ENCODE measurements at regions not wholly inside any gene's neighbourhood (a gene's known extent, or its start where the extent isn't known, plus 50 kb on each side); places are given as distances from the start of the nearest gene placed in this dataset.
"Not testable (repeated sequence)": the region's sequence is repeated elsewhere in the genome, so short reads cannot be mapped to it uniquely, and the experiment has no call there.

DNA sequence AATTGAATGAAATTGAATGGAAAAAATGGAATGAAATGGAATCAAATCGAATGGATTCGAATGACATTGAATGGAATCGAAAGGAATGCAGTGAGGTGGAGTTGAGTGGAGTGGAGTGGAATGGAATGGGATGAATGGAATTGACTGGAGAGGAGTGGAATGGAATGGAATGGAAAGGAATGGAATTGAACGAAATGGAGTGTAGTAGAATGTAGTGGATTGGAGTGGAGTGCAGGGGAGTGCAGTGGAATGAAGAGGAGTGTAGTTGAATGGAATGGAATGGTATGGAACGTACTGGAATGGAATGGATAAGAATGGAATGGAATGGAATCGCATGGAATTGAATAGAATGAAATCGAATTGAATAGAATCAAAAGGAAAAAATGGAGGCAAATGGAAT lies 1047.3 kb downstream of the CDY1 start:
- TF ChIP-seq, protein P1, sequence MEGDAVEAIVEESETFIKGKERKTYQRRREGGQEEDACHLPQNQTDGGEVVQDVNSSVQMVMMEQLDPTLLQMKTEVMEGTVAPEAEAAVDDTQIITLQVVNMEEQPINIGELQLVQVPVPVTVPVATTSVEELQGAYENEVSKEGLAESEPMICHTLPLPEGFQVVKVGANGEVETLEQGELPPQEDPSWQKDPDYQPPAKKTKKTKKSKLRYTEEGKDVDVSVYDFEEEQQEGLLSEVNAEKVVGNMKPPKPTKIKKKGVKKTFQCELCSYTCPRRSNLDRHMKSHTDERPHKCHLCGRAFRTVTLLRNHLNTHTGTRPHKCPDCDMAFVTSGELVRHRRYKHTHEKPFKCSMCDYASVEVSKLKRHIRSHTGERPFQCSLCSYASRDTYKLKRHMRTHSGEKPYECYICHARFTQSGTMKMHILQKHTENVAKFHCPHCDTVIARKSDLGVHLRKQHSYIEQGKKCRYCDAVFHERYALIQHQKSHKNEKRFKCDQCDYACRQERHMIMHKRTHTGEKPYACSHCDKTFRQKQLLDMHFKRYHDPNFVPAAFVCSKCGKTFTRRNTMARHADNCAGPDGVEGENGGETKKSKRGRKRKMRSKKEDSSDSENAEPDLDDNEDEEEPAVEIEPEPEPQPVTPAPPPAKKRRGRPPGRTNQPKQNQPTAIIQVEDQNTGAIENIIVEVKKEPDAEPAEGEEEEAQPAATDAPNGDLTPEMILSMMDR (IDR thresholded peaks at IDR 0.05) = not testable (repeated sequence)
- not testable (repeated sequence) for TF ChIP-seq POLR2A, EP300 (IDR thresholded peaks at IDR 0.05)
